Retinal pigment epithelial cell (primary cell): ENCODE measurements at regions not wholly inside any gene's neighbourhood (a gene's known extent, or its start where the extent isn't known, plus 50 kb on each side); places are given as distances from the start of the nearest gene placed in this dataset.

Experiments used
- DNase-seq: peaks from one replicate; pipeline ENCODE4 v3.0.0-alpha.2; 2010; ENCODE audit warnings: low read depth
- H3K4me3 ChIP-seq: 2 replicates; pipeline ENCODE4 v1.5.1; 2011; ENCODE audit warnings: mild to moderate bottlenecking, low read length, control low read depth, moderate library complexity
- TF ChIP-seq, protein P1 (sequence below): conservative IDR thresholded peaks from 2 replicates; pipeline ENCODE4 v1.5.1; 2011; ENCODE audit warnings: low read depth, low read length, control low read depth, inconsistent platforms

DNA sequence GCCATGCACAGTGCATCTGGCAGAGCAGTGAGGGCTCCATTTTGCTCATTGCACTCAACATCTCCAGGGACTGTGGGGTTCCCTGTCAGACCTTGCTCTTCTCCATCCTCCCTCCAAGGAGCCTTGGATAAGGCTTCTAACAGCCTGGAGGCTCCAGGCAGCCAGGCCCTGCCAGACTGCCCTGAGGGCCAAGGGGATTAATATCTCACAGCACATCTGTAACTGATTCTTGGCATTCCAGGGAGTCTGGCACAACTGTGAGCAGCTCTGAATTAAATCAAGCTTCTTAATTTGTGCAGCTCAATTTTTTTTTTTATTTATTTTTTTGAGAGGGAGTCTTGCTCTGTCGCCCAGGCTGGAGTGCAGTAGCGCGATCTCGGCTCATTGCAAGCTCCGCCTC, 224.5 kb upstream of the PGRMC2 start:
- DNase-seq: no peak

DNA sequence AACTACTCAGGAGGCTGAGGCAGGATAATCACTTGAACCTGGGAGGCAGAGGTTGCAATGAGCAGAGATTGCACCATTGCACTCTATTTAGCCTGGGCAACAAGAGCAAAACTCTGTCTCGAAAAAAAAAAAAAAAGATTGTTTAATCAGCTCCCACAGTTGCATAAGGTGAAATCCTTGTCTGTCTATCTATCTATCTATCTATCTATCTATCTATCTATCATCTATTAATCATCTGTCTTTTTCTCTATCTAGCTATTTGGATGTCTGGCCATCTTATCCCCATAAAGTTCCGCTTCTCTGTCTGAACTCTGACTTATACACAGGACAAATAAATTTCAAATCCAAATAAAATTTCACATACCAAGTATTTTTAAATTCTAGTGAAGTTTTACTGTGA, 223.2 kb upstream of the PGRMC2 start:
- no peak for DNase-seq
- TF ChIP-seq, protein P1, sequence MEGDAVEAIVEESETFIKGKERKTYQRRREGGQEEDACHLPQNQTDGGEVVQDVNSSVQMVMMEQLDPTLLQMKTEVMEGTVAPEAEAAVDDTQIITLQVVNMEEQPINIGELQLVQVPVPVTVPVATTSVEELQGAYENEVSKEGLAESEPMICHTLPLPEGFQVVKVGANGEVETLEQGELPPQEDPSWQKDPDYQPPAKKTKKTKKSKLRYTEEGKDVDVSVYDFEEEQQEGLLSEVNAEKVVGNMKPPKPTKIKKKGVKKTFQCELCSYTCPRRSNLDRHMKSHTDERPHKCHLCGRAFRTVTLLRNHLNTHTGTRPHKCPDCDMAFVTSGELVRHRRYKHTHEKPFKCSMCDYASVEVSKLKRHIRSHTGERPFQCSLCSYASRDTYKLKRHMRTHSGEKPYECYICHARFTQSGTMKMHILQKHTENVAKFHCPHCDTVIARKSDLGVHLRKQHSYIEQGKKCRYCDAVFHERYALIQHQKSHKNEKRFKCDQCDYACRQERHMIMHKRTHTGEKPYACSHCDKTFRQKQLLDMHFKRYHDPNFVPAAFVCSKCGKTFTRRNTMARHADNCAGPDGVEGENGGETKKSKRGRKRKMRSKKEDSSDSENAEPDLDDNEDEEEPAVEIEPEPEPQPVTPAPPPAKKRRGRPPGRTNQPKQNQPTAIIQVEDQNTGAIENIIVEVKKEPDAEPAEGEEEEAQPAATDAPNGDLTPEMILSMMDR: no peak
- no peak overlapping the region for H3K4me3 ChIP-seq

More for the DNA sequence above, 224.5 kb upstream of the PGRMC2 start:
- TF ChIP-seq, protein P1: no peak
- H3K4me3 ChIP-seq: no peak overlapping the region

DNA sequence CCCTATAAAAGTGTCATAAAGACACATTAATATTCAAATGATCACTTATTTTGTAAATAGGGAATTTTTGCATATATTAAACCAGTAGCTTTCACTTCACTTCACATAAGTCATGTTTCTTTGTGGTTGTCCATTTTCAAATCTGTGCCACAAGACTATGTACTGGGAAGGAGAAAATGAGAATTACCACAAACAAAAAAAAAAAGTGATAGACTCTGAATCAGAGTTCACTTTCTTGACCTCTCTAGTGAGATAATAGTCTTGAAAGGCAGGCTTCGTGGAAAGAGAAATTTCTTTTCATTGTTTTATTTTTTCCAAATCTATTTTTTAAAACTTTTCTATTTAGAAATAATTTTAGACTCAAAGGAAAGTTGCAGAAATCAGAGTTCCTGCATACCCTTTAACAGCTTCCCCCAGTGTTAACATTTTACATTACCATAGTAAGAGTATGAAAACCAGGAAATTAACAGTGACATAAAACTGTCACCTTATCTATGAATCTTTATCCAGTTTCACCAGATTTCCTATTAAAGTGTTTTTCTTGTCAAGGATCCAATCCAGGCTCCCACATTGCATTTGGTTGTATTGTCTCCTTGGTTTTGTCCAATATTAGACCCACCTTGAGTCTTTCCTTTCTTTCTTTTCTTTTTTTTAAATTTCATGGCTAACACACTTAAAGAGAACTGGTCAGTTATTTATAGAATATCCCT, 215.4 kb upstream of the PGRMC2 start:
- no peak for DNase-seq
- H3K4me3 ChIP-seq: no peak overlapping the region

DNA sequence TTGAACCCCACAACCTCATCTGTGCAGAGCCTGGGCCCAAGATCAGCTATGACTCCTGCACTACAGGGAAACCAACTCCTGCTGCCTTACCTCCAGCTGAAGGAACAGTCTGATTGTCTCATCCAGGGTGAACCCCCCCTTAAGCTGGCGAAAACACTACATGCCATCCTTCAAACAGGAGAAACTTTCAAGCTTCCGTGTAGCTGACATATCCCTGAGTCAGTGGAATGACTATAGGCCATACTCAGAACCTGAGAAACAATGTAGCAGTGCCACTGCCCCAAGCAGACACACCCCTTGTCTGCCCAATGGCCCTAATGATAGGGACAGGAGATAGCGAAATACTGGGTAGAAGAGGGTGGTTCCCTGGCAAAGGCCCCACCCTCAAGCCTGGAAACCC, 213.6 kb upstream of the PGRMC2 start:
- no peak for DNase-seq
- TF ChIP-seq, protein P1: no peak

More for the DNA sequence above, 215.4 kb upstream of the PGRMC2 start:
- TF ChIP-seq, protein P1: no peak

DNA sequence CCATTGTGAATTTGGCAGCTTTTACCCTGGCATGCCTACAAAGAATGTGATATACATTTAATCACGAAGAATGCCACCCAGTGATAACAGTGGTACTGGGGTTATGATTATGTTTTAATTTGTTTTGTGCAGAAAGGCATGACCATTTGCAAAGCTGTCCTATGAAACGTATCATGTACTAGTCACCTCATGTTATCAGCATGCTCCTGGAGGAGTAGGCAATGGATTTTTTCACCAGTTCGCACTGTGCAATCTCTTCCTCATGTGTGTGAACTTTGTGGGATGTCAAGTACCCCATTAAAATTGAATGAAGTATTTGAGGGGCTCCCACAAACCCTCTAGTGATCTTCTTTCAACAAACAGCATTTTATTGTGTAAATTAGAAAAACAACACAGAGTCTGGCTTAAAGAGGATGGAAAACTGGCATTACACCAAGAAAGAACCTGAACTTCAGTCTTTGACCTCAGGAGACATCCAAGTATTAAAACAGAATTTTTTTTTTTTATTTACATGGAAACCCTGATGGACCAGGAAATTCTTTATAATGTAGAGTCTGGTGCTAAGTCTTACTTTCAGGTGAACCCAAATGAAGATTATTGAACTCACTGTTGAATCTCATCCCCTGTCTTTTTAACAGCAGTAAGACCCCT, 200.6 kb upstream of the PGRMC2 start:
- TF ChIP-seq, protein P1: no peak
- no peak overlapping the region for H3K4me3 ChIP-seq
- DNase-seq: no peak

More for the DNA sequence above, 213.6 kb upstream of the PGRMC2 start:
- H3K4me3 ChIP-seq: no peak overlapping the region

DNA sequence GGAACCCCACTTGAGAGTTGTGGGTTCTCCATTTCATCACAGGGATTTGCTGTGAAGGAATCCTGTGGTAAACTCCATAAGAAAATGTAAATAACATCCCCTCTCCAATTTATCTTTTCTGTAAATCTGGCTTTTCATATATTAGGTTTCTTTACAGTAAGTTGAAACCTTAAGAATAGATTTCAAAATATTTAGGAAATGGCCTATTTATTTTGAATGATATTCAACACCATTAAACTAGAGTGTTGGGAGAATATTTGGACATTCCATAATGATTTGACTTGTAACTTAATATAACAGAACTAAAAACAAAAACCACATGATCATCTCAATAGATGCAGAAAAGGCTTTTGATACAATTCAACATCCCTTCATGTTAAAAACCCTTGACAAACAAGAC, 197.3 kb upstream of the PGRMC2 start:
- TF ChIP-seq, protein P1: no peak
- H3K4me3 ChIP-seq: no peak overlapping the region
- DNase-seq: no peak

DNA sequence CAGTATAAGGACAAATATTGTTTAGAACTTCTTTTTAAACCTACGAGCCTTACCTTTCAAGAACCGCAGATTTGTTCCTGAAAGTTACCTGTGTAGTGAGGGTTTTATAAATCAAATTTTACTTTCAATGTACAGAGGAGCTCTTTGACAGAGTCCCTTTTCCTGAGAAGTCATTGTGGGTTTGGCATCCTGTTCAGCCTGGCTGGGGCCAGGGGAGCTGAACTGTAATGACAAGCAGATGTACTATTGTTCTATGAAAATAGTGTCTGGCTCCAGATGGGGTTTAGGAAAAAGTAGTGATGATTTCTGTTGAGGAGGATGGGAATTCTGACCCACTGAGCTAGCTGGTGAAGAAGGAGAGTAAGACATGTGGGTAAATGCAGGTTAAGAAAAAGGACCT, 196.2 kb upstream of the PGRMC2 start:
- TF ChIP-seq, protein P1: no peak
- DNase-seq: no peak
- H3K4me3 ChIP-seq: no peak overlapping the region
